ENCODE measurements at regions not wholly inside any gene's neighbourhood (a gene's known extent, or its start where the extent isn't known, plus 50 kb on each side); places are given as distances from the start of the nearest gene placed in this dataset.

DNA sequence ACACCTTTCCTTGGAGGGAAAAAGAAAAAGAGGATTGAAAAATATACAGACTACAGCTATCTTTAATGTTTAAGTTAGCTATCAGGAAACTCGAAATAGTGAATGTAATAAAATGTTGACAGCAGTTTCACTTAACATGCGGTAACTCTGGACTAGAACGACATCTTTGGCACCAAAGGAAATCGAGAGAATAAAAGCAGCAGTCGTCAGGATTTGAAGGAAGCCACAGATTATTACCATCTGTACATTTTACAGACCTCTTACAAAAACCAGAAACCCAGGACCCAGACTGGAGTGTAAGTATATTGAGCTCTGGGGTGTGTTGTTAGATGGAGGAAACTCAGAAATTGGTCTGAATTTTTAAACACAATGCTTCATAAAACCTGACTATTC lies 51.6 kb upstream of the STOX2 start:
- no peak for TF ChIP-seq EZH2 (IDR thresholded peaks at IDR 0.05; ENCODE audit: low read depth)
- no peak for TF ChIP-seq CTCF (conservative IDR thresholded peaks at IDR 0.05)

Data from PC-9 (cell line).